ENCODE measurements at regions not wholly inside any gene's neighbourhood (a gene's known extent, or its start where the extent isn't known, plus 50 kb on each side); places are given as distances from the start of the nearest gene placed in this dataset.

DNA sequence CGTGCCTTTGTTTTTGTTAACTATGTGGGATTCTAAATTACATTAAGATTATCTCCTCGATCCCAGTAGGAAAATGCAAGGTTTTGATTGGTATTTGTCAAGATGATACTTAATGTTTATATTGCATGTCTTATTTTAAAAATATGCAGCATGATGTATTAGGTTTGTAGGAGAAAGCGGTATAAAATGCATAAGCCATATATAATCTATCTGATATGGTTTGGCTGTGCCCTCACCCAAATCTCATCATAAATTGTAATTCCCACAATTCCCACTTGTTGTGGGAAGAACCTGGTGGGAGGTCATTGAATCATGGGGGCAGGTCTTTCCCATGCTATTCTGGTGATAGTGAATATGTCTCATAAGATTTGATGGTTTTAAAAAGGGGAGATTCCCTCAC is 198.1 kb upstream of the NCAM2 start:
- TF ChIP-seq, protein P1, sequence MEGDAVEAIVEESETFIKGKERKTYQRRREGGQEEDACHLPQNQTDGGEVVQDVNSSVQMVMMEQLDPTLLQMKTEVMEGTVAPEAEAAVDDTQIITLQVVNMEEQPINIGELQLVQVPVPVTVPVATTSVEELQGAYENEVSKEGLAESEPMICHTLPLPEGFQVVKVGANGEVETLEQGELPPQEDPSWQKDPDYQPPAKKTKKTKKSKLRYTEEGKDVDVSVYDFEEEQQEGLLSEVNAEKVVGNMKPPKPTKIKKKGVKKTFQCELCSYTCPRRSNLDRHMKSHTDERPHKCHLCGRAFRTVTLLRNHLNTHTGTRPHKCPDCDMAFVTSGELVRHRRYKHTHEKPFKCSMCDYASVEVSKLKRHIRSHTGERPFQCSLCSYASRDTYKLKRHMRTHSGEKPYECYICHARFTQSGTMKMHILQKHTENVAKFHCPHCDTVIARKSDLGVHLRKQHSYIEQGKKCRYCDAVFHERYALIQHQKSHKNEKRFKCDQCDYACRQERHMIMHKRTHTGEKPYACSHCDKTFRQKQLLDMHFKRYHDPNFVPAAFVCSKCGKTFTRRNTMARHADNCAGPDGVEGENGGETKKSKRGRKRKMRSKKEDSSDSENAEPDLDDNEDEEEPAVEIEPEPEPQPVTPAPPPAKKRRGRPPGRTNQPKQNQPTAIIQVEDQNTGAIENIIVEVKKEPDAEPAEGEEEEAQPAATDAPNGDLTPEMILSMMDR (IDR thresholded peaks at IDR 0.05; ENCODE audit: low read length): no peak
- TF ChIP-seq EZH2 (optimal IDR thresholded peaks at IDR 0.05; ENCODE audit: low read depth, low read length) (no peak), EZH2phosphoT487 (IDR thresholded peaks at IDR 0.05; ENCODE audit: low read length) (no peak)

Data from MM.1S (cell line).